ENCODE measurements at regions not wholly inside any gene's neighbourhood (a gene's known extent, or its start where the extent isn't known, plus 50 kb on each side); places are given as distances from the start of the nearest gene placed in this dataset.
A peak's percentile ranks its signal among the peaks of the same experiment; 100 is the strongest.

GRCh38 chr2:226673314-226673723 lies 126.3 kb downstream of the IRS1 start (continued):
- no peak for TF ChIP-seq TSHZ1 (tag by site-specific recombination; IDR thresholded peaks at IDR 0.05; ENCODE audit: borderline replicate concordance)
- no peak for TF ChIP-seq ZNF157 (tag by site-specific recombination; IDR thresholded peaks at IDR 0.05)
- no peak for TF ChIP-seq ZNF362 (tag by site-specific recombination; IDR thresholded peaks at IDR 0.05)
- no peak for TF ChIP-seq YY2 (tag by site-specific recombination; IDR thresholded peaks at IDR 0.05)
- peak; percentile 30; the same call in 1 of the 2 replicates for TF ChIP-seq ZNF518A (tag by site-specific recombination; conservative IDR thresholded peaks at IDR 0.05; ENCODE audit: low read depth)
- peak; percentile 48; the same call in 1 of the 2 replicates for TF ChIP-seq ZNF394 (tag by site-specific recombination; IDR thresholded peaks at IDR 0.05; ENCODE audit: borderline replicate concordance)
- TF ChIP-seq INSM2 (tag by site-specific recombination; IDR thresholded peaks at IDR 0.05) = no peak
- no peak for TF ChIP-seq RBAK (tag by site-specific recombination; IDR thresholded peaks at IDR 0.05)
- no peak for TF ChIP-seq WT1 (tag by site-specific recombination; IDR thresholded peaks at IDR 0.05)
- no peak for TF ChIP-seq ZNF266 (tag by site-specific recombination; IDR thresholded peaks at IDR 0.05; ENCODE audit: low read depth)
- TF ChIP-seq HOXC10 (CRISPR knock-in tag; IDR thresholded peaks at IDR 0.05) = no peak
- TF ChIP-seq ZNF645 (tag by site-specific recombination; IDR thresholded peaks at IDR 0.05) = no peak
- peak; percentile 70 for TF ChIP-seq ZNF629 (tag by site-specific recombination; IDR thresholded peaks at IDR 0.05)
- no peak for TF ChIP-seq OVOL3 (tag by site-specific recombination; IDR thresholded peaks at IDR 0.05)
- no peak for TF ChIP-seq MYNN (tag by site-specific recombination; IDR thresholded peaks at IDR 0.05; ENCODE audit: borderline replicate concordance)
- no peak for TF ChIP-seq ZSCAN4 (tag by site-specific recombination; IDR thresholded peaks at IDR 0.05)
- peak; percentile 82 for TF ChIP-seq ZNF341 (tag by site-specific recombination; IDR thresholded peaks at IDR 0.05; ENCODE audit: low read depth)
- TF ChIP-seq SP2 (tag by site-specific recombination; IDR thresholded peaks at IDR 0.05) = no peak
- TF ChIP-seq ZNF391 (tag by site-specific recombination; IDR thresholded peaks at IDR 0.05; ENCODE audit: borderline replicate concordance, low read depth) = no peak
- no peak for TF ChIP-seq ZNF501 (tag by site-specific recombination; IDR thresholded peaks at IDR 0.05)
- no peak for TF ChIP-seq ZNF354C (tag by site-specific recombination; IDR thresholded peaks at IDR 0.05; ENCODE audit: borderline replicate concordance, low read depth)
- no peak for TF ChIP-seq ZNF184 (tag by site-specific recombination; IDR thresholded peaks at IDR 0.05)
- TF ChIP-seq OSR2 (tag by site-specific recombination; IDR thresholded peaks at IDR 0.05) = peak; percentile 67; the same call in 1 of the 2 replicates
